PC-3 (cell line): ENCODE measurements at regions not wholly inside any gene's neighbourhood (a gene's known extent, or its start where the extent isn't known, plus 50 kb on each side); places are given as distances from the start of the nearest gene placed in this dataset.

Source experiments
- ATAC-seq: fragments of 200-7000 bp; cut with Tn5 transposase; 2 replicates; pipeline ENCODE4 v1.9.1; 2020; ENCODE audit warnings: mild to moderate bottlenecking, moderate library complexity
- BruUV-seq: library from RNA; stranded (reverse); fragments of 400-500 nt; replicated peaks from 2 replicates; lab custom pipeline; 2021; lab: Mats Ljungman, UMichigan
- CTCF ChIA-PET: fragments of 300-600 bp; sonication (Branson Sonifier 250); formaldehyde crosslinking; loops from one replicate; lab custom pipeline; 2022; ENCODE audit warnings: antibody characterized with exemption; lab: Charles Lee
- POLR2A ChIA-PET: fragments of 300-600 bp; sonication (Branson Sonifier 250); formaldehyde crosslinking; loops from one replicate; lab custom pipeline; 2022; ENCODE audit warnings: antibody characterized with exemption; ENCODE audit not compliant: unreplicated experiment; lab: Charles Lee
- DNase-seq: peaks from one replicate; pipeline ENCODE4 v3.0.0-alpha.2; 2015
- H2AFZ ChIP-seq: fragments of 300-600 bp; sonication (generic); 2 replicates; pipeline ENCODE4 v1.6.0; 2016; ENCODE audit warnings: antibody characterized with exemption, low read length
- H3F3A ChIP-seq: fragments of 300-600 bp; sonication (generic); one replicate; pipeline ENCODE4 v1.6.0; 2017; ENCODE audit warnings: antibody characterized with exemption, low read length, control low read depth, mild to moderate bottlenecking; ENCODE audit not compliant: unreplicated experiment
- H3K27ac ChIP-seq: fragments of 300-600 bp; sonication (generic); 2 replicates; pipeline ENCODE4 v1.5.1; 2016; ENCODE audit warnings: mild to moderate bottlenecking, low read length
- H3K27me3 ChIP-seq: fragments of 300-600 bp; sonication (generic); 2 replicates; pipeline ENCODE4 v1.6.1; 2016; ENCODE audit warnings: low read length, mixed read lengths
- H3K36me3 ChIP-seq: fragments of 300-600 bp; sonication (generic); 2 replicates; pipeline ENCODE4 v1.6.1; 2016; ENCODE audit warnings: low read depth, mixed run types, low read length, mixed read lengths
- H3K4me1 ChIP-seq: fragments of 300-600 bp; sonication (generic); 2 replicates; pipeline ENCODE4 v1.5.1; 2016; ENCODE audit warnings: low read length; ENCODE audit not compliant: insufficient read depth
- H3K4me2 ChIP-seq: fragments of 300-600 bp; sonication (generic); 2 replicates; pipeline ENCODE4 v1.6.0; 2016; ENCODE audit warnings: low read length
- H3K4me3 ChIP-seq: fragments of 300-600 bp; sonication (generic); 2 replicates; pipeline ENCODE4 v1.5.1; 2016; ENCODE audit warnings: mild to moderate bottlenecking, low read length, mixed read lengths
- H3K79me2 ChIP-seq: fragments of 300-600 bp; sonication (generic); 2 replicates; pipeline ENCODE4 v1.6.1; 2017; ENCODE audit warnings: low read length, mixed read lengths
- H3K9ac ChIP-seq: fragments of 300-600 bp; sonication (generic); 2 replicates; pipeline ENCODE4 v1.6.0; 2016; ENCODE audit warnings: mild to moderate bottlenecking, low read length
- H3K9me2 ChIP-seq: fragments of 300-600 bp; sonication (generic); replicated peaks from 2 replicates; pipeline ENCODE4 v1.6.1; 2016; ENCODE audit warnings: mixed run types, low read length, mixed read lengths
- H3K9me3 ChIP-seq: fragments of 300-600 bp; sonication (generic); 2 replicates; pipeline ENCODE4 v1.6.1; 2016; ENCODE audit warnings: low read length, mixed read lengths
- H4K20me1 ChIP-seq: fragments of 300-600 bp; sonication (generic); 2 replicates; pipeline ENCODE4 v1.6.1; 2016; ENCODE audit warnings: low read length, mixed read lengths
- EZH2 ChIP-seq: fragments of 300-600 bp; sonication (generic); IDR thresholded peaks from one replicate; pipeline ENCODE4 v1.6.1; 2017; ENCODE audit warnings: antibody characterized with exemption, mild to moderate bottlenecking, low read length; ENCODE audit not compliant: unreplicated experiment
- EZH2phosphoT487 ChIP-seq: fragments of 300-600 bp; sonication (generic); IDR thresholded peaks from 2 replicates; pipeline ENCODE4 v1.6.1; 2018; ENCODE audit warnings: mild to moderate bottlenecking, antibody characterized with exemption, low read length, borderline replicate concordance
- intact Hi-C: fragments of 100-400 bp; cut with micrococcal nuclease; formaldehyde crosslinking; loops from 2 replicates; pipeline ENCODE4 v1.9.0; 2023
- TF ChIP-seq, protein P1 (sequence below): fragments of 300-600 bp; sonication (generic); conservative IDR thresholded peaks from 2 replicates; pipeline ENCODE4 v1.5.1; 2017; ENCODE audit warnings: antibody characterized with exemption, low read depth, mild to moderate bottlenecking, low read length

DNA sequence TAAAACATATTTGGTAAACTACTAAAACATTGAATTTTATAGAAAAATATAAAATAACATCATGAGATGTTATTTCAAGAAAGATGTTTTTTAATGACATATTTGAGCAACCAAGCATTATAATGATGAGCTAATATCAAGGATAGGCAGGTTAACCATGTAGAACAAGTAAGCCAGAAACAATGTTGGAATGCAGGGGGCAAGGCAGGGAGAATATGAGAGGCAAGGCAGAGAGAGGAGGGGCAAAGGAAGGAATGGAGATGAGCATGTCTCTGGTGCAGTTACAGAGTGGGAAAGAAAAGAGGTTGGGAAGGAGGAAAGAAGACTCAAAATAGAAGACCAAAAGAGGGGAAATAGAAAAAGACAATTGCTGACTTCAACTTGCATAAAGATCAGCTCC lies 390.4 kb downstream of the MCTP2 start:
- Histone ChIP-seq H3K4me1 (no peaks in the 10 kb centered on the region), H3K36me3 (no peaks in the 10 kb centered on the region), H3K9me3 (no peaks in the 10 kb centered on the region), H3K27ac (no peak overlapping the region), H2AFZ (no peak overlapping the region), H3F3A (no peaks in the 10 kb centered on the region), H3K27me3 (no peaks in the 10 kb centered on the region), H3K9ac (no peak overlapping the region), H3K4me2 (no peak overlapping the region), H3K4me3 (no peak overlapping the region), H3K9me2 (no peaks in the 10 kb centered on the region), H3K79me2 (no peaks in the 10 kb centered on the region), H4K20me1 (no peaks in the 10 kb centered on the region)
- CTCF ChIA-PET = no interaction called here
- no peak for DNase-seq
- POLR2A ChIA-PET = no interaction called here
- intact Hi-C loops = no loop called here
- ATAC-seq = no peak
- no TSS peak for BruUV-seq
- TF ChIP-seq, protein P1, sequence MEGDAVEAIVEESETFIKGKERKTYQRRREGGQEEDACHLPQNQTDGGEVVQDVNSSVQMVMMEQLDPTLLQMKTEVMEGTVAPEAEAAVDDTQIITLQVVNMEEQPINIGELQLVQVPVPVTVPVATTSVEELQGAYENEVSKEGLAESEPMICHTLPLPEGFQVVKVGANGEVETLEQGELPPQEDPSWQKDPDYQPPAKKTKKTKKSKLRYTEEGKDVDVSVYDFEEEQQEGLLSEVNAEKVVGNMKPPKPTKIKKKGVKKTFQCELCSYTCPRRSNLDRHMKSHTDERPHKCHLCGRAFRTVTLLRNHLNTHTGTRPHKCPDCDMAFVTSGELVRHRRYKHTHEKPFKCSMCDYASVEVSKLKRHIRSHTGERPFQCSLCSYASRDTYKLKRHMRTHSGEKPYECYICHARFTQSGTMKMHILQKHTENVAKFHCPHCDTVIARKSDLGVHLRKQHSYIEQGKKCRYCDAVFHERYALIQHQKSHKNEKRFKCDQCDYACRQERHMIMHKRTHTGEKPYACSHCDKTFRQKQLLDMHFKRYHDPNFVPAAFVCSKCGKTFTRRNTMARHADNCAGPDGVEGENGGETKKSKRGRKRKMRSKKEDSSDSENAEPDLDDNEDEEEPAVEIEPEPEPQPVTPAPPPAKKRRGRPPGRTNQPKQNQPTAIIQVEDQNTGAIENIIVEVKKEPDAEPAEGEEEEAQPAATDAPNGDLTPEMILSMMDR = no peak
- TF ChIP-seq EZH2 (no peak), EZH2phosphoT487 (no peak)

DNA sequence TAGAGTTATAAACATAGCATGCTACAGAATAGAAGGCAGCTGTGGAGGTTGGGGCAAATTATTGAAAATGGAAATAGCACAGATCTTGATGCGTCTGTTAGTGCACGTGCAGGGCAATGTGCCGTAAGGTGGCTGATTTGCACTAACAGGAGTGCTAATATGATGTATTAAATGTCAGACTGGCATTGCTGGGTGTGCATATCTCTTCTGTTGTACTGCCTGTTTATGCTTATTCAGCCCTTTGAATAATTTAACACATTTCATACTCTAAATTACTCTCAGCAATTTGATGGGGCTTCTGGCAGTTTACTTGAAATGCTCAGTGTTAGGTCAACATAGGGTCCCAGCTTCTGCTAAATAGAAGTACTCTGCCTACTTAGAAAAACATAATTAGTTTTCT lies 395.6 kb downstream of the MCTP2 start:
- ATAC-seq (no peak), DNase-seq (no peak)
- no peaks in the 10 kb centered on the region for H3K27me3 ChIP-seq
- intact Hi-C loops = no loop called here
- no peak overlapping the region for H3K4me3 ChIP-seq
- H3K4me1 ChIP-seq = no peaks in the 10 kb centered on the region
- H3F3A ChIP-seq = no peaks in the 10 kb centered on the region
- no peaks in the 10 kb centered on the region for H3K79me2 ChIP-seq
- no peak overlapping the region for H3K4me2 ChIP-seq
- no peaks in the 10 kb centered on the region for H4K20me1 ChIP-seq
- CTCF ChIA-PET = no interaction called here
- H3K9ac ChIP-seq = no peak overlapping the region
- H3K9me2 ChIP-seq = no peaks in the 10 kb centered on the region
- H2AFZ ChIP-seq = no peak overlapping the region
- TF ChIP-seq, protein P1 = no peak
- TF ChIP-seq EZH2phosphoT487 (no peak), EZH2 (no peak)
- no TSS peak for BruUV-seq
- POLR2A ChIA-PET = no interaction called here
- H3K36me3 ChIP-seq = no peaks in the 10 kb centered on the region
- no peaks in the 10 kb centered on the region for H3K9me3 ChIP-seq
- H3K27ac ChIP-seq = no peak overlapping the region

DNA sequence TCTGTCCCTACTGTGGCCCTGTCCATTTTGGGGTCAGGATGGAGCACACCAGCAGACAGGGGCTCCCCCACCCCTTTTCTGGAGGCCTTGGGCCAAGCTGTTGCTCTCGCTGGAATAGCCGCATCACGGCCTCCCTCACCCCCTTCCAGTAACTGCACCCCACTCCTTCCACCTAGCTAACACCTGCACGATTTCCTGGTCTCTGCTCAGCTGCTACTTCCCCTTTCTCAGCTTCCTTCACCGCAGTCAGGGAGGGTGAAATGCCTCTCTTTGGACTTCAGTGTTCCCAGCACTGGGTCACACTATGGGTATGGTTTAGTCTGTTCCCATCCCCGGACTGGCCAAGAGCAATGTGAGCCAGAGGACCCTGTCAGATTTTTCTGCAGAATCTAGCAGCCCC lies 400.2 kb downstream of the MCTP2 start:
- BruUV-seq = no TSS peak
- no peaks in the 10 kb centered on the region for H3K9me3 ChIP-seq
- H3K79me2 ChIP-seq = no peaks in the 10 kb centered on the region
- H2AFZ ChIP-seq = no peak overlapping the region
- ATAC-seq = no peak
- H3K36me3 ChIP-seq = no peaks in the 10 kb centered on the region
- TF ChIP-seq EZH2 (no peak), EZH2phosphoT487 (no peak)
- TF ChIP-seq, protein P1 = no peak
- no peak overlapping the region for H3K4me2 ChIP-seq
- H3K9ac ChIP-seq = no peak overlapping the region
- ChIA-PET CTCF (no interaction called here), POLR2A (no interaction called here)
- intact Hi-C loops = no loop called here
- no peaks in the 10 kb centered on the region for H4K20me1 ChIP-seq
- no peak for DNase-seq
- H3F3A ChIP-seq = no peaks in the 10 kb centered on the region
- no peaks in the 10 kb centered on the region for H3K4me1 ChIP-seq
- H3K27ac ChIP-seq = no peak overlapping the region
- 0 out of 2 replicates have a peak, but pooled peaks cover 4% of the 10 kb centered on the region for H3K27me3 ChIP-seq
- H3K9me2 ChIP-seq = no peaks in the 10 kb centered on the region
- no peak overlapping the region for H3K4me3 ChIP-seq
